DMS79 (cell line): ENCODE measurements at regions not wholly inside any gene's neighbourhood (a gene's known extent, or its start where the extent isn't known, plus 50 kb on each side); places are given as distances from the start of the nearest gene placed in this dataset.
"Not testable (repeated sequence)": the region's sequence is repeated elsewhere in the genome, so short reads cannot be mapped to it uniquely, and the experiment has no call there.

Source experiments
- DNase-seq: peaks from one replicate; lab custom pipeline; 2025; lab: John Stamatoyannopoulos, UW

DNA sequence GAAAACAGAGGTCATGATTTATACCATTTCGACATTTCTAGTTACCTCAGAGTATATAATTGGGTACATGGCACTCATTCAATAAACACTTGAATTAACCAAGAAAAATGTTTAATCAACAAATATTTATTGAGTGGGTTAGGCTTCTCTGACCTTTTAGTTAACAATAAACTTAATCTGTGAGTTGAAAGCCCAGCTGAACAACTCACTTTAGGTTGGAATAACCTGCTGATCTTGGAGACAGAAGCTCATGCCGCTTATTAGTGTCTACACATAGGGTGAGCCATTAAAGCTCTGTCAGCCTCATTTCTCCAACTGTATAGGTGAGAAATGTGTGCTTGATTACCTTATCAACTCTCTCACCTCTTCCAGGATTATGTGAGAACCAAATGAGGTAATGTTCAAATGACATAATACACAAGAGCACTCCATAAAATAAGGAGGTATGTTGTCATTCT is 98.2 kb upstream of the DTNBP1 start:
- no peak for DNase-seq

DNA sequence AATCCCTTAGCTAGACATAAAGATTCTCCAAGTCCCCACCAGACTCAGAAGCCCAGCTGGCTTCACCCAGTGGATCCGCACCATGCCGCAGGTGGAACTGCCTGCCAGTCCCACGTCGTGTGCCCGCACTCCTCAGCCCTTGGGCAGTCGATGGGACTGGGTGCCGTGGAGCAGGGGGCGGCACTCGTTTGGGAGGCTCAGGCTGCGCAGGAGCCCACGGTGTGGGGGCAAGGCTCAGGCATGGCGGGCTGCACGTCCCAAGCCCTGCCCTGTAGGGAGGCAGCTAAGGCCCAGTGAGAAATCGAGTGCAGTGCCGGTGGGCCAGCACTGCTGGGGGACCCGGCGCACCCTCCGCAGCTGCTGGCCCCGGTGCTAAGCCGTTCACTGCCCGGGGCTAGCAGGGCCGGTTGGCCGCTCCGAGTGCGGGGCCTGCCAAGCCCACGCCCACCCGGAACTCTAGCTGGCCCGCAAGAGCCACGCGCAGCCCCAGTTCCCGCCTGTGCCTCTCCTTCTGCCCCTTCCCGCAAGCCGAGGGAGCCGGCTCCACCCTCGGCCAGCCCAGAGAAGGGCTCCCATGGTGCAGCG is 95.9 kb upstream of the DTNBP1 start:
- no peak for DNase-seq

DNA sequence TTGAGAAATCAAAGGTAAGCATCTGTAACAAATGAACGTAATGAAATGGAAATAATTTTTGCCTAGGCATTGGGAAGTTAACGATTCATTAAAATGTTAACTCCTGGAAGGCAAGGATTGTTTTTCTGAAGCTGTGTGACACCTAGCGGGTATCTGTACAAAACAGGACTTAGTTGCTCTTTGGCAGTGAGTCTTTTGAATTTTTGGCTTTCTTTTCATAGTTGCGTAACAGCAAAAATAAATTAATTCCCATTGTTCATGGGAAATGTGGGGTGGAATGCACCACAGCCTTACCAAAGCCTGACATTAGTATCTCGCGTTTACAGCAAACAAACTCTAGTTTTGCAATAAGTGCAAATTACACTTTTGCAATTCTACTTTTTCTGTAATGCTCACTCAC is 92.7 kb upstream of the DTNBP1 start:
- DNase-seq, result no peak

DNA sequence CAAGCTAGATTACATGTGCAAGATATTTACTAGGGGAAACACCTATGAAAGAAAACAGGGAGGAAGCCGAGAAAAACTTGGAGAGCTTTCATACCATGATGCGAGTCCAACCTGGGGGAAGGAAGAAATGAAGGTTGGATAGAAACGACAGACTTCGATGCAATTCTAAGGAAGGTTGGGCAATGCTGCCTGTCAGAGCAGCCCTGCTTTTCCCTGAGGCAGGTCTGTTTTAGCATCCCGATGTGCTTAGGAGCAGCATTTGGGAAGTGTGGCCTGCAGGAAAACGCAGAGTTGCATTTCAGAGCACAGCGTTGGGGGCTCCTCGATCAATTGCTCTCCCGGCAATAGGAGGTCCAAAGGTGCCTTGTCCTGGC is 91.9 kb upstream of the DTNBP1 start:
- no peak for DNase-seq

DNA sequence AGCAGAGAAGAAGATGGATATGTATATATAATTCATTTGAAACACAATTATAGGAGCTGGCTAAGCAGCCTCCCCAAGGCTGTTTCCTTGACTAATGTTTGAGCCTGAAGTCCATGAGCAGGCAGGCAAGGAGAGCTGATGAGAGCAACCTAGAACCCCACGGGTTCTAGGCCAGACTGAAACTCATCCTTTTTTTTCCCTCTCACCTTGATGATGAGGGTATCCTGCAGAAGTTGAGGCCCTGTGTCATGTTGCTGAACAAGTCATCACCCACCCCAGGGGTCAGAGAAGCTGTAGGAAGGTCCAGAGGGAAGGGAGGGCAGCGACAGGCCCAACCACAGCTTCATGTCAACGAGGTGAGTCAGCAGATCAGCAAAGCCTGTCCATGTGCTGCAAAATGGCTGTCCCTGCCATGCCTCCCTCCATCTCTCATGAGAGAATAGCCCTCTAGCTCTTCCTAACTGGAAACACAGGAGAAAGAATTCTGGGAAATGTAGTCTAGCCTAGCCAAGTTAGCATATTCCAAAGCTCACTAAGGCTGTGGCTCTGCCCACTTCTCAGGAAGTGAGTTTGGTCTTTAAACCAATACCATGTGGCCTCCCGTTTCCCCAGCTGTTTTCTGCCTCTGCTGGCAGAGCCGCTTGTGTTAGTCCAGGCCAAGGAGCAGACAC is 91.3 kb upstream of the DTNBP1 start:
- no peak for DNase-seq

DNA sequence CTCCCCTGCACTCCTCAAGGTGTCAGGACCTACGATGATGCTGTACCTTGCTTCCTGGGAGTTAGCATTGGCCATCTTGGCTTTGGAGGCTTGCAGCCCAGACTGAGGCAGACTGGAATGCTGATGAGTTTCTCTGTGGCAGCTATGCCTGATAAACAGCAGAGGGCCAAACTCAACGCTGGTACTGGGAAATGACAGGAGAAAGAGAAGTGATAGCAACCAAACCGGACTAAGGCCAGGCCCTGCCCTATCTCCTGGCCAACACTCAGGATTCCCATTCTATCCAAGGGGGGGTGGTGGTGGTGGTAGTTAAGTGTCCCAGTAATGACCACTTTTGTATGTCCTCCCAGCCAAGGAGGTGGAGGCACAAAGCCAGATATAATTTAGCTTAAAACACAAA is 90.0 kb upstream of the DTNBP1 start:
- DNase-seq, result no peak

DNA sequence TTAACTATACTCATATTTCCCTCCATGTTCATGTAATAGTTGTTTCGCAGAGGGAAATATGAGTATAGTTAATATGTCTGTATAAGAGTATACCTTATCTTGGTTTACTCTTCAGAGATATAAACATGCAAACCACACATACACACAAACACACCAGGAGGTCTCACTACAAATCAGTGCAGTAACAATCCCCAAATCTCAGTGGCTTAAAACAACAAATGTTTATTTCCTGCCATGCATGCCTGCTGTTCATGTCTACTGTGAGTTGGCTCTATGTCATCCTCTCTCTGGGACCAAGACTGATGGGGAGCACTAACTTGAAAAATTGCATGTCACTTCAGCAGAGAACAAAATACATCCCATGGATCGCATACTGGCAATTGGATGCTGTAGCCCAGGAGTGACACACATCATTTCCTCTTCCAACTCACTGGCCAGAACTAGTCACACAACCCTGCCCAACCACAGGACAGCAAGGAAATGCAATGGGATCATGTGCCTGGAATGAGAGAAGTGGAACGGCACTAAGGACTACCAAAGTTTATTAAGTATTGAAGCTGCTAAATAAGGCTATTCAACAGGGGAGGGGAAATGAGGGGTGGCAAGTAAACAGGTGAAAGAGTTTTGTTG is 89.0 kb upstream of the DTNBP1 start:
- no peak for DNase-seq

DNA sequence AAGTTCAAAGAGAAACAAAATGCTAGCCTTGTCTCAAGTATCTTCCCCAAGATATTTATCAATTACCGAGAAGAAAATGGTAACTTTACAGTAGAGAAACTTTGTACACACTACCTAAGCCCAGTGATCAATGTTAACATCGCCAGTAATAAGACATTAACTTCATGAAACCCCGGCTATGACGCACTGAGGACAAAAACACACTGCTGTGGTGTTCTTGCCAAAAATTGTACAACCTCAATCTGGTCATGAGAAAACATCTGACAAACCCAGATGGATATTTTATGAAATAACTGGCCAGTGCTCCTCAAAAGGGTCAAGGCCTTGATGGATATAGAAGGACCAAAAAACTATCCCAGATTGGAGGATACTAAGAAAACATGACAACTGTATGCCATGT is 85.5 kb upstream of the DTNBP1 start:
- no peak for DNase-seq

DNA sequence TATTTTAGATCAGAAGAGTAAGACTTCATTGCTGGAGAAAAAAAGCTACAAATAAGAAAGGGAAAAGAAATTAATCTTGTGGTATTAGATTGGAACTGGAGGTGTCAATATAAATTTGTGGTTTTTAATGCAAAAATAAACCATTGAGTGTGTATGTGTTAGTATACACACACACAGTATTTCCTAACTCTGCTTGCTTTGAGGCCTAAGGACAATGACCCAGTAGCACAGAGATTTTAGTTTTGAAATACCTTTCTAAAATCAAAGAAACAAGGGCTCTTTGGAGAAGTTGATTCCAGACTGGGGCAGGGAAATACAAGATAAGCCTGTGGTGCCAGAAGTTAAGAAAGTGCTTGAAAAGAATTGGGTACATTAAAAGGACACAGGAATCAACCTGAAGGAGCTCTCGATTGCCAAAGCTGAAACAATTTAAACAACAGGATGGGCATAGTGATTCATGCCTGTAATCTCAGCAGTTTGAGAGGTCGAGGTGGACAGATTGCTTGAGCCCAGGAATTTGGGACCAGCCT is 84.6 kb upstream of the DTNBP1 start:
- DNase-seq, result no peak

DNA sequence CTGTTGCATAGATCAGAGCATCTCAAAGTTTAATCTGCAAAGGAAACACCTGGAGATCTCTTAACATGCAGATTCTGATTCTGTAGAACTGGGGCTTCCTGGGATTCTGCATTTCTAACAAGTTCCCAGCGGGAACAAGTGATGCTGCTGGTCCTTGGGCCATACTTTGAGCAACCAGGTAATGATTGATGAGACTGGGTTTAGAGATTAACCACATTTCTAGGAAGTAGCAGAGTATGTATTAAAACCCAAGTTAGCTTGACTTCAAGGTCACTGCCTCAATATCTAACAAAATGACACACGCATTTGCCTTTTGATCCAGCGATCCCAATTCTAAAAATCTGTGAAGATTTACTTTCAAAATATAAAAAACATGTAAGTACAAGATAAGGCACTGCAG is 83.0 kb upstream of the DTNBP1 start:
- no peak for DNase-seq

DNA sequence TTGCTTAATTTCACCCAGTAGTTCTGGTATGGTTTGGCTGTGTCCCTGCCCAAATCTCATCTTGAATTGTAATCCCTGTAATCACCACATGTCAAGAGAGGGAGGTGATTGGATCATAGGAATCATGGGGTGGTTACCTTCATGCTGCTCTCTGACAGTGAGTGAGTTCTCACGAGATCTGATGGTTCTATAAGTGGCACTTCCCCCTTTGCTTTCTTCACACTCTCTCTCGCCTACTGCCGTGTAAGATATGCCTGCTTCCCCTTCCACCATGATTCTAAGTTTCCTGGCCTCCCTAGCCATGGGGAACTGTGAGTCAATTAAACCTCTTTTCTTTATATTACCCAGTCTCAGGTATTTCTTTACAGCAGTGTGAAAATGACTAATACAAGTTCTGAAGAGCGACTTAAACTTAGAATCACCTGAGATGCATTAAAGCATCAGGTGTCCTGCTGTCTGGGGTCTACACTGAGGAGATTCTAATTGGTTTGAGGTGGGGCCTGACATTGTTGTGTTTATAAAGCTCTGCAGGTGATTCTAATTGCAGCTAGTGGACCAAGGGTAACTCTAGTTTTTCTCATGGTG is 82.1 kb upstream of the DTNBP1 start:
- no peak for DNase-seq

DNA sequence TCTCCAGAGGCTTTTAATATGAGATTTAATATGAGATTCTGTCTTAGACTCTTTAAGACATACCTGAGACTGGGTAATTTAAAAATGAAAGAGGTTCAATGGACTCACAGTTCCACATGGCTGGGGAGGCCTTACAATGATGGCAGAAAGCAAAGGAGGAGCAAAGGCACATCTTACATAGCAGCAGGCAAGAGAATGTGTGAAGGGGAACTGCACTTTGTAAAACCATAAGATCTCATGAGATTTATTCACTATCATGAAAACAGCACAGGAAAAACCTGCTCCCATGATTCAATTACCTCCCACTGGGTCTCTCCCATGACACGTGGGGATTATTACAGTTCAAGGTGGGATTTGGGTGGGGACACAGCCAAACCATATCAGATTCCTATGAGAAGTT is 79.2 kb upstream of the DTNBP1 start:
- not testable (repeated sequence) for DNase-seq

DNA sequence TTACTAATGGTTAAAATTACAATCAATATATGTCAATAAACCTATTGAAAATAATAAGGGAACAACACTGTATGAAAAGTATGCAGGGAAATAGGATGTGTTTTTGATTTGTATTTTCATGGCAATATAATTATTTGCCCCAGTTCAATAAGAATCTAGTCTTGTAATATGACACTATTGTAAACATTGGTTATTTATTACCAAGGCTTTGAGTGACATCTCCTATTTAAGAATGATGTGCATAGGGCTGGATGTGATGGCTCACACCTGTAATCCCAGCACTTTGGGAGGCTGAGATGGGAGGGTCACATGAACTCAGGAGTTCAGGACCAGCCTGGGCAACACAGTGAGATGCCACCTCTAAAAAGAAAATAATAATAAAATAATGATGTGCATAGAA is 78.6 kb upstream of the DTNBP1 start:
- DNase-seq, result no peak

DNA sequence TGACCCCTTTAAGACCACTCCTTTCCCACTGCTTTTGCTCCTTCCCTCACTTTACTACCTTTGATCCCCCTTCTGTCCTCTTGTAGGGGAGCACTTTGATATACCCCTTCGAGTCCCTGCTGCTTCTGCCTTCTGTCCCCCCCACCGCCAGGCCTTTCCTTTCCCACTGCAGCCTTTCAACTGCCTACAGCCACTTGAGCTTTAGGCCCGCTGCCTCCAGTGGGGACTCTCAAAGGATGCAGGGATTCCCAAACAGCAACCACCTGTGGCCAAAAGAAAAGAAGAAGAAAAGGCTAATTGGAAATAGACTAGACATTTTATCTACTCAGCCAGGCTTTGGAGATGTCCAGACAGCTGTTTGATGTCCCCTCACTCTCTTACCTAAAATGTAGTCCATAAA is 77.0 kb upstream of the DTNBP1 start:
- DNase-seq, result no peak

DNA sequence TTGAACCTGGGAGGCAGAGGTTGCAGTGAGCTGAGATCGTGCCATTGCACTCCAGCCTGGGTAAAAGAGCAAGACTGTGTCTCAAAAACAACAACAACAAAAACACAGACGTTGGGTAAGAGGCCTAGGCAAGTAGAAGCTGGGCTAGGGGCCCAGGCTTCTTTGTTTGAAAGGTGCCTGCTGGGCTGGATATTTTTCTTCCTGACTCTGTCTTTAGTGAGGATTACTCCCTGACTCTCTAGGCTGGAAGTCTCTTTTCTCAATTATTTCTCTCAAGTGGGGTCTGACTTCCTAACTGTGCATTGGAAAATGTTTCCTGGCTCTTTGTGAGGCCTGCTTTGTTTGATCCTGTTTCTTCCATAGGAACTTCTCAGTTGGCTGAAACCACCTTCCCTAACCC is 76.5 kb upstream of the DTNBP1 start:
- no peak for DNase-seq

DNA sequence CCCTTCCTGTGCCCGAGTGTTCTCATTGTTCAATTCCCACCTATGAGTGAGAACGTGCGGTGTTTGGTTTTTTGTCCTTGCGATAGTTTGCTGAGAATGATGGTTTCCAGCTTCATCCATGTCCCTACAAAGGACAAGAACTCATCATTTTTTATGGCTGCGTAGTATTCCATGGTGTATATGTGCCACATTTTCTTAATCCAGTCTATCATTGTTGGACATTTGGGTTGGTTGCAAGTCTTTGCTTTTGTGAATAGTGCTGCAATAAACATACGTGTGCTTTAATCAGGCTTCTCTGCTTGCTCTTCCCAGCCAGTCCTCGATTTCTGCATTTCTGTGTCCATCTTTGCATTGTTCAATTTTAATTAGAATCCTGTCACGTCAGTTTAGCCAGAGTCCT is 75.4 kb upstream of the DTNBP1 start:
- DNase-seq, result not testable (repeated sequence)

DNA sequence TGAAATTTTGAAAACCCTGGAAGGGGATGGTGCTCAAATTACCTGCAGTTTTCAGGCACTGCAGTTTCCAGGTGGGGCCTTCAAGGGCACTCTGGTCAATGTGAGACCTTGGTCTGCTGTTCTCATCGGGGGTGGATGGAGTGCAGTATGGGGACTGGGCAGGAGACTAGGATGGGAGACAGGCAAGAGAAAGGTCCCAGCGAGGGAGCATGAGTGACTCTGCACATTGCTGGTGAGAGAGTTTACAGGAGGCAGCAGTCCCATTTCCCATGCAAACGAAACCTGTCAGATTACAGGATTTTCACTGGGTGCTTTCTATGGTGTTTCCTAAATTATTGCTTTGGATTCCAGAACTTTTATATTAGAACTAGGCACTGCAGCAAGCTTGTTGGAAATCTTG is 73.5 kb upstream of the DTNBP1 start:
- DNase-seq, result no peak

DNA sequence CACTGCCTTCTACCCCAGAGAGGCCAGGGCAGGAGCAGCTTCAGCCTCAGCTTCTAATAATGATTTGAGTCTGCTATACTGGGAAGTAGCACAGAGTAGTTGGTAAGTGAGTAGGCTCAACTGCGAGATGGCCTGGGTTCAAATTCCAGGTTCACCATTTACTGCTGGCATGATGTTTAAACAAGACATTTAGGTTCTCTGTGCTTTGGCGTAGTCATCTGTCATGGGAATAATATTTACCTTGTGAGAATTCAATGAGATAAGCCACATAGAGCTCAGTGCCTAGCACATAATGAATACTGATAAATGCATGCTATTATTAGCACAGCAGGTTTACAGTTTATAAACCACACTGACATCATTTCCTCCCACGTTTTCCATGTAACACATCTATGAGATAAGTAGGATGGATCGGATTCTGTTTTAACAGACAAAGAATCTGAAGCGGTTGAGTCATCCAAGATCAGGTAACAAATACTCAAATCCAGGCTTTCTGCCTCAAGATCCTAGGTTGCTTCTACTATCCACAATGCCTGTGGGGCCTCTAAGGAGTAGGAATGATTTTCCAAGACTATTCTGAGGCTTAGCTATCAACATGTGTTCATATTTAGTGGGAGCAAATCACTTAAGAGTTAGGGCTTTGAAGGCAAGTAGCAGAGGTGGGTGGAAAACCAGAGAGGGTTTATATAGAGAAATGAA is 72.9 kb upstream of the DTNBP1 start:
- DNase-seq, result no peak

DNA sequence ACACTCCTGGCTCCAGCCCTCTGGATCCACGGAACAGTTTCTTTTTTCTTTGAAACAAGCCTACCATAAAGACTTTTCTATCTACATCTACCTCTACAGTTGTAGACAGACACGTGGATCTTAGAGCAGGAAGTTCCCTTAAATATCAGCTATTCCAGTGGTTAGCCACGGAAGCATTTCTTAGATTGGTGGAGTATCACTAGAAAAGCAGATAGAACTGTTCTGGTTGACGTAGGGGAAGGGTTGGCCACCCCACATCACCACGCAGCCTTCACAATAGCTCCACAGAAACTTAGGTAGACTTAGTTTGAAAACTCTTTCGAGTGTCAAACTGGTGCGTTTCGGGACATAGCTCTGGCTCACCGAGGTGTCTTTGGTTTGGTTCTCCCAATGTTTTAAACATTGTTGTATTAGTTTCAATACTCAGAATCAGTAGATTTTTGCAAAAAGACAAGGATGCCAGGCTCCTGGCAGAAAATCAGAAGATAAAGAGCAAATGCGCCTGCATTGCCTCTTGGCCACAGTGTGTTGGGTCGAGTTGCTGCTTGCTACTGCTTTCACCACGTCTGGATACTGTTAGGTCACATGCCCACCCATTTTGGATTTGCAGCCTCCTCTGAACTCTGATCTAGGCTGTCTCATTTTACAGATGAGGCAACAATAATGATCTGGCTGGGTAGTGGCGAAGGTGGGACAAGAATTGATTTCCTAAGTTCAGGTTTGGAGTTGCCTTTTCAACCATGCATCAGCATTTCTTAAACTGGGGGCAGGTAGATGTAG is 71.5 kb upstream of the DTNBP1 start:
- DNase-seq, result no peak

DNA sequence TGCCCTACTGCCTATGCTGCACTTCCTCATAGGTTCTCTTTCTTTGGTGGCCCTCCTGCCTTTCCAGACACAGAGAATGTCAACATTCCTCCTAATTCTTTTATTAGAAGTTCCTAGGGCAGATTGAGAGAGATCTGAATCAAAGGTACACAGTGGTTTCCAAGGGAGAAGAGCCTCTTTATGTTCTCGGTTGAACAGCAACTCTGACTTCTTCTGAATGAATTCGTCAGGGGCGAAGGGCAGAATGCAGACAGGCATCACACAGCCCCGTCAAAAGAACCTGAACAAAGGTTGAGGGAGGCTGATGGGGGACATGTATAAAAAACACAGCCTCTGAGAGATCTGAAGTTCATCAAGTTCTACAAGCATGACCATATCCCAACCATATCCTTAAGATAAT is 68.1 kb upstream of the DTNBP1 start:
- no peak for DNase-seq

DNA sequence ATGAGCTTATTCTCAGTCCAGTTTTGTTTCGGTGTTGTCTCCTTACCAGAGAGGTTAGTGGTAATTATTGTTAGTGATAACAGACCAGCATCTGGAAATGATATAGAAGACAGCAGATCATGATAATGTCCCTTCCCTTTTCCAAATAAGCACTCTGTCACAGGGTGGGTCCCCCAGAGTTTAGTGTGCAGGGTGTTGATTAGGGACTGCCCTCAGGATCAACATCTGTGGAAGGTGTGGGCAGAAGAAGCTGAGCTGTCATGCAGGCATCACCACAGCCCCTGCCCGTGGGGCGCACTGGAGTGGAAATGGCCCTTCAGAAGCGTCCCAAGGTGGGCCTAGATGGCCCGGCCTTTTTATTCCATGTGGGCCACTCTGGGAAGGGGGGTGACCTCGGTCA is 67.6 kb upstream of the DTNBP1 start:
- no peak for DNase-seq

DNA sequence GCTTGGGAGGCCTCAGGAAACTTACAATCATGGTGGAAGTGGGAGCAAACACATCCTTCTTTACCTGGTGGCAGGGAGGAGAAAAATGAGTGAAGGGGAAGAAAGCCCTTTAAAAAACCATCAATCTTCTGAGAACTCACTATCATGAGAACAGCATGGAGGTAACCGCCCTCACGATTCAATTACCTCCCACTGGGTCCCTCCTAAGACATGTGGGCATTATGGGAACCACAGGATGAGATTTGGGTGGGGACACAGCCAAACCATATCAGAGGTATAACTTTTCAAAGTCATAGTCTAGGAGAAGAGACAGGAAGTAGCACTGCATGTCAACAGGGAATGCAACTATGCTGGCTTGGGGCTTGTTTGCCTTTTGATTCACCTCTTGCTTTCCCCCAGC is 59.9 kb upstream of the DTNBP1 start:
- no peak for DNase-seq
